ENCODE measurements at regions not wholly inside any gene's neighbourhood (a gene's known extent, or its start where the extent isn't known, plus 50 kb on each side); places are given as distances from the start of the nearest gene placed in this dataset.

DNA sequence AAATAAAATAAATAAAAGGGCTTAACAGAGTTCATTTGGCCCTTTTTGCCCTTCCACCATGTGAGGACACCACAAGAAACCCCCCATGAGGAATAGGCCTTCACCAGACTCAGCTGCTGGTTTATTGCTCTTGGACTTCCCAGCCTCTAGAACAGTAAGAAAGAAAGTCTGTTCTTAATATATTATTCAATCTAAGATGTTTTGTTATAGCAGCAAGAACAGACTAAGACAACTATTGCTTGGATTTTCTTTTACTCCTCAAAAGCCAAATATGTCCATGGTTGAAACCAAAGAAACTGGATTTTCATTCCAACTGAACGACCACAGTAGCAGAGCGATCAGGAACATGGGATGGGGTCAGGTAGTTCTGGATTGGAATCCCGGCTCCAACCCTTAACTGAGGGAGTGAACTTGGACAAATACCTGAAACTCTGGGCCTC is 157.2 kb upstream of the EEA1 start:
- Histone ChIP-seq H3K27ac (no peak overlapping the region), H3K36me3 (no peaks in the 10 kb centered on the region), H3K4me3 (no peak overlapping the region), H3K9me3 (peaks cover 0 to 10% of the 10 kb centered on the region in 2 donors), H3K4me1 (no peaks in the 10 kb centered on the region), H3K27me3 (no peaks in the 10 kb centered on the region)
- intact Hi-C loops (cut with DNase I) = no loop called here
- TF ChIP-seq, protein P1, sequence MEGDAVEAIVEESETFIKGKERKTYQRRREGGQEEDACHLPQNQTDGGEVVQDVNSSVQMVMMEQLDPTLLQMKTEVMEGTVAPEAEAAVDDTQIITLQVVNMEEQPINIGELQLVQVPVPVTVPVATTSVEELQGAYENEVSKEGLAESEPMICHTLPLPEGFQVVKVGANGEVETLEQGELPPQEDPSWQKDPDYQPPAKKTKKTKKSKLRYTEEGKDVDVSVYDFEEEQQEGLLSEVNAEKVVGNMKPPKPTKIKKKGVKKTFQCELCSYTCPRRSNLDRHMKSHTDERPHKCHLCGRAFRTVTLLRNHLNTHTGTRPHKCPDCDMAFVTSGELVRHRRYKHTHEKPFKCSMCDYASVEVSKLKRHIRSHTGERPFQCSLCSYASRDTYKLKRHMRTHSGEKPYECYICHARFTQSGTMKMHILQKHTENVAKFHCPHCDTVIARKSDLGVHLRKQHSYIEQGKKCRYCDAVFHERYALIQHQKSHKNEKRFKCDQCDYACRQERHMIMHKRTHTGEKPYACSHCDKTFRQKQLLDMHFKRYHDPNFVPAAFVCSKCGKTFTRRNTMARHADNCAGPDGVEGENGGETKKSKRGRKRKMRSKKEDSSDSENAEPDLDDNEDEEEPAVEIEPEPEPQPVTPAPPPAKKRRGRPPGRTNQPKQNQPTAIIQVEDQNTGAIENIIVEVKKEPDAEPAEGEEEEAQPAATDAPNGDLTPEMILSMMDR (IDR thresholded peaks at IDR 0.05) = no peak
- DNase-seq (ENCODE audit: low spot score in 2 of 2) = no peak

DNA sequence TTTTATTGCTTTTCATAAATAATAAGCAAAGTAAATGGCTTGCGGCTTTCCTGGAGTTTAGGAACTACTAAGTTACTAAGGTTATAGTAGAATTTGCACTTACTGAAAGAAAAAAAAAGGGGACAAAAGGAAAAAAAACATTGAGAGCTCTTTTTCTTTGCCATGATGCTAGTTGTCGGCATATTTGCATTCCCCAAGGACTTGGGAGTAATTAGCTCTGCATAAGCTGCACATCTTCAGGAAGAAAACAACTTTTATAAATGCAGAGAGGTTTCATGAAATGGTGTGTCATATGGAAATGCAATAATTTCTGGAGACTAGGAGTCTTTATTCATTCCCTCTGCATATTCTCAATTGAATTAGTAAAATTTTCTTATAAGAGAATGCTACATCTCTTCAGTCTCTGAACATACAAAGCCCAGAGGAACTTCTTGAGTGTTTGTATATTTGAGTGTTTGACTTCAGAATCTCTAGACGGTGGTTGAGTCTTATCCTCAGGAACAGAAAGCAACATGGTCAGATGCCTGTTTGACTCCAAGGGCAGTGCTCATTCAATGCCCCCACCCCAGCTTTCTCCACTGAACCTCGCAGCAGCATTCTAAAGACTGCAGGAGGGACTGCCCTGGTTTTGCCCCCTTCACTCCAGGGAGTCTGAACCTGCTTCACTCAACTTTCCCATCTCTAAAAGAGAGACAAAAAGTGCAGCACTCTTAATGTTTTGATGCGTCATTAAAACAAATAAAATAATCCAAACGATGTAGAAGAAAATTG is 158.9 kb upstream of the EEA1 start:
- no peak for DNase-seq (ENCODE audit: low spot score in 2 of 2)
- Histone ChIP-seq H3K4me1 (no peaks in the 10 kb centered on the region), H3K4me3 (no peak overlapping the region), H3K9me3 (peaks cover 0 to 10% of the 10 kb centered on the region in 2 donors), H3K27me3 (no peaks in the 10 kb centered on the region), H3K27ac (no peak overlapping the region), H3K36me3 (no peaks in the 10 kb centered on the region)
- TF ChIP-seq, protein P1 (IDR thresholded peaks at IDR 0.05) = no peak
- intact Hi-C loops (cut with DNase I) = no loop called here

DNA sequence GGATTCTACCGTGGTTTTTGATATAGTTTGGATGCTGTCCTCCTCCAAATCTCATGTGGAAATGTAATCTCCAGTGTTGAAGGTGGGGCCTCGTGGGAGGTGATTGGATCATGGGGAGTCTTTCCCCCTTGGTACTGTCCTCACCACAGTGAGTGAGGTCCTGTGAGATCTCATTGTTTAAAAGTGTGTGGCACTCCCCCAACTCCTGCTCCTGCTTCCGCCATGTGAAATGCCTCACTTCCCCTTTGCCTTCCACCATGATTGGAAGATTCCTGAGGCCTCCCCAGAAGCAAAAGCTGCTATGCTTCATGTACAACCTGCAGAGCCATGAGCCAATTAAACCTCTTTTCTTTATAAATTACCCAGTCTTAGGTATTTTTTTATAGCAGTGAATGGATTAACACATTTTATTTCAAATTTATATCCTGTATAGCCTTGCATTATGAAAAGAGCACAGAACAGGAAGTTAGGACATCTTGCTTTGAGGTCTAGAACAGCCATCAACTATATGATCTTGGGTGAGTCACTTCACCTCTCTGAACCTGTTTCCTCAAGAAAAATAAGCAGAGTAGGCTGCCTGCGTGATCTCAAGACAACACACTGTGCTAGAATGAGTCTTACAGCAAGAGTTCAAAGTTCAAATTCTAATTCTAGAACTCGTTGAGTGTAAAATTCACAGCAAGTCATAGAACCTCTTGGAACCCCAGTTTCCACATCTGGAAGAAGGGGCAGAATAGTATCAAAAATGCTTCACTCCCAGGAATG is 160.9 kb upstream of the EEA1 start:
- no peaks in the 10 kb centered on the region for H3K4me1 ChIP-seq
- no peak for DNase-seq (ENCODE audit: low spot score in 2 of 2)
- peaks cover 0 to 10% of the 10 kb centered on the region in 2 donors for H3K9me3 ChIP-seq
- TF ChIP-seq, protein P1 (IDR thresholded peaks at IDR 0.05) = no peak
- H3K27me3 ChIP-seq = no peaks in the 10 kb centered on the region
- no peak overlapping the region for H3K27ac ChIP-seq
- H3K4me3 ChIP-seq = no peak overlapping the region
- intact Hi-C loops (cut with DNase I) = no loop called here
- H3K36me3 ChIP-seq = no peaks in the 10 kb centered on the region

DNA sequence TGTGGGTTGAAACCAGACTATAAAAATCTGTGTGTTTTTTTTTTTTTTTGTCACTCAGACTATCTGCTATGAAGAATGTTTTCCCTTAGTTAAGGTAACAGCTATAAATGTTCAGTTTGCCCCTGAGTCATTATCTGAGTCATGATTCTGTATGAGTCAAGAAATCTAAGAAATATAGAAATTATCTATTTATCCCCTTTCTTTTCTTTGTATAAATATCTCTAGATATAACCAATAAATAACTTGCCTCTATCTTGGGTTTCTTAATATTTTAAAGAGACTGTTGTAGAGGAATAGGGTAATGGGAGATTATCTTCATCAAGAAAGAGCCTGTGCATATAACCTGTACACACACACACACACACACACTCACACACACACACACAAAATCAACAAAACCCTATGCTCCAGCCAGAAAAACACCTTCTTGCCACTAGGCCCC is 161.7 kb upstream of the EEA1 start:
- H3K9me3 ChIP-seq = peaks cover 0 to 9% of the 10 kb centered on the region in 2 donors
- no peak overlapping the region for H3K4me3 ChIP-seq
- TF ChIP-seq, protein P1 (IDR thresholded peaks at IDR 0.05) = no peak
- H3K27me3 ChIP-seq = no peaks in the 10 kb centered on the region
- H3K36me3 ChIP-seq = no peaks in the 10 kb centered on the region
- H3K4me1 ChIP-seq = no peaks in the 10 kb centered on the region
- no peak overlapping the region for H3K27ac ChIP-seq
- DNase-seq (ENCODE audit: low spot score in 2 of 2) = no peak
- intact Hi-C loops (cut with DNase I) = no loop called here

DNA sequence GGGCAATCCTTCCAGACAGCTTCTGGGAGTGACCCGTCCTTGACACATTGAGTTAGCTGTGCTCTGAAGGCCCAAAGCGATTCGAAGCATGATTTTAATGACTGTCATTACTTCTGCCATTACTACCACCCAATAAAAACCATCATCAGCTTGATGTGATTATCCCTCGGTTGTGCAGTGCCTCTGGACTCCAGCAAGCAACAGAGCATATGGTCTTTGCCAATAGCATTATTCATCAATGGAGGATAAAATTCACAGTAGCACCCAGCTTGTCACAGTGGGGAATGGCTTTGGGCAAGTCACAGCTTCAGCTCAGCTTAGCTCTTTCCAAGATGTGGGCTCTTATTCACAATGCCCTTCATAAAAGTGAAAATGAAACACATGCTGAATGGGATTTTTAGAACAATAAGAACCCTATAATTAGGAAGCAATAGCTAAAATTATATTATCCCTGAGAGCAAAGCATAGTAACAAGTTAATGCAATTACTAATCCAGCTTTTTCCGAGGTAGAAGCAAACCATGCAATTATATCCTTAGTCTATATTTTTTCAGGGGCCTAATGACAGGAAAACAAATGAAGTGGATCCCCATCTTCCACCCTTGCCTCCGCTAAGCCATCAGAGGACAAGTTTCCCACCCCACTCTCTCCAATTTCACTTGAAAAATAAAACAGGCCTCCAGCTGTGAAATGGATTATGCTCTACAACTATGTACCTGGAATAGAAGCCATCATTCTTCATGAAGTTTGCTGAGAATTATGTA is 163.0 kb upstream of the EEA1 start:
- Histone ChIP-seq H3K4me3 (no peak overlapping the region), H3K27ac (no peak overlapping the region), H3K36me3 (no peaks in the 10 kb centered on the region), H3K4me1 (no peaks in the 10 kb centered on the region), H3K9me3 (no peaks in the 10 kb centered on the region), H3K27me3 (no peaks in the 10 kb centered on the region)
- TF ChIP-seq, protein P1 (IDR thresholded peaks at IDR 0.05) = no peak
- DNase-seq (ENCODE audit: low spot score in 2 of 2) = no peak
- intact Hi-C loops (cut with DNase I) = no loop called here
